ES-I3 (cell line): ENCODE measurements at regions not wholly inside any gene's neighbourhood (a gene's known extent, or its start where the extent isn't known, plus 50 kb on each side); places are given as distances from the start of the nearest gene placed in this dataset.

ENCODE experiments used
- H3K36me3 ChIP-seq: 2 replicates; pipeline ENCODE4 v1.6.1; 2013; ENCODE audit warnings: mild to moderate bottlenecking, low read length, control low read depth, moderate library complexity; ENCODE audit not compliant: insufficient read depth
- H3K4me1 ChIP-seq: 2 replicates; pipeline ENCODE4 v1.6.1; 2013; ENCODE audit warnings: mild to moderate bottlenecking, control low read depth, low read length; ENCODE audit not compliant: insufficient read depth
- H3K9ac ChIP-seq: 2 replicates; pipeline ENCODE4 v1.6.1; 2013; ENCODE audit warnings: low read depth, mild to moderate bottlenecking, low read length, moderate library complexity
- H3K9me3 ChIP-seq: 2 replicates; pipeline ENCODE4 v1.6.1; 2013; ENCODE audit warnings: mild to moderate bottlenecking, low read length, moderate library complexity; ENCODE audit not compliant: control insufficient read depth, insufficient read depth

- peak overlapping the region; percentile 38; the same call in 1 of the 2 replicates for H3K9ac ChIP-seq
- no peaks in the 10 kb centered on the region for H3K9me3 ChIP-seq
- H3K36me3 ChIP-seq = no peaks in the 10 kb centered on the region
- H3K4me1 ChIP-seq = peaks cover 22% of the 10 kb centered on the region
Measured at GRCh38 chr2:120867290-120868241, 131.9 kb downstream of the GLI2 start.

- no peaks in the 10 kb centered on the region for H3K9me3 ChIP-seq
- H3K36me3 ChIP-seq = no peaks in the 10 kb centered on the region
- peaks cover 22% of the 10 kb centered on the region for H3K4me1 ChIP-seq
- H3K9ac ChIP-seq = no peak overlapping the region
Measured at GRCh38 chr2:120868366-120868765, 132.7 kb downstream of the GLI2 start.

DNA sequence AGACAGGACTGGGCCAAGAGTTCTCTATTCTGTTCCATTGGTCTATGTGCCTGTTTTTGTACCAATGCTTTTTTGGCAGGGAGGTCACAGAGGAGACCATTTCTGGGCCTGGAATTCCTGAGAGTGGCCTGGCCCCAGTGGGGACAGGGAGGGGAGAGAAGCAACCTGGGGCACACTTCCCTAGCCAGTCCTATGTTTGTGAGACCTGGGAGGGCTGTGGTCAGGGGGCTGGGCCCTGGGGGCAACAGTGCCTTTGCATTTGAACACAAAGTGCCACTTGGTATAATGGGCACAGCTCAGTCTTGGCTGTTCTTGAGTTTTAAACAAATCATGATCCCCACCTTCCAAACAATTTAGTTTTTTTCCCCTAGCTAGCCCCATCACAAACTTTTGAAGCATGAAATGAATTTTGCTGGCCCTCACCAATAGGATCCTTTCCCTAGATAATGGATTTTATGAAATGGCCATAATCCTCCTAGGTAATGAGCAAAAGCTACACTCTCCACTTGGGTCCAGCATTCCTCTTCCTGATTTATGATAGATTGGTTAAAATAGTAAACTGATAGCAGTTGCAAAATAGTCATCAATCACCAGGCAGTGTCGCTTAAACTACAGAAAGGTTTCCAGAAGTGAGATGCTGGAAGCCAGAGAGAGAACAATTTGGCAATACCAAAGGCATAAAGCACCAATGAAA, 133.5 kb downstream of the GLI2 start:
- Histone ChIP-seq H3K9me3 (no peaks in the 10 kb centered on the region), H3K4me1 (peaks cover 22% of the 10 kb centered on the region), H3K36me3 (no peaks in the 10 kb centered on the region), H3K9ac (no peak overlapping the region)

GRCh38 chr2:120869730-120870466, 134.2 kb downstream of the GLI2 start:
- Histone ChIP-seq H3K9me3 (no peaks in the 10 kb centered on the region), H3K4me1 (peaks cover 22% of the 10 kb centered on the region), H3K36me3 (no peaks in the 10 kb centered on the region), H3K9ac (no peak overlapping the region)

GRCh38 chr2:120870467-120870788, 134.8 kb downstream of the GLI2 start:
- no peaks in the 10 kb centered on the region for H3K36me3 ChIP-seq
- no peaks in the 10 kb centered on the region for H3K9me3 ChIP-seq
- no peak overlapping the region for H3K9ac ChIP-seq
- peaks cover 22% of the 10 kb centered on the region for H3K4me1 ChIP-seq

GRCh38 chr2:120871016-120871635, 135.5 kb downstream of the GLI2 start:
- peaks cover 20% of the 10 kb centered on the region for H3K4me1 ChIP-seq

GRCh38 chr2:120871881-120872620, 136.4 kb downstream of the GLI2 start:
- no peaks in the 10 kb centered on the region for H3K9me3 ChIP-seq
- no peak overlapping the region for H3K9ac ChIP-seq
- no peaks in the 10 kb centered on the region for H3K36me3 ChIP-seq
- H3K4me1 ChIP-seq = peaks cover 13% of the 10 kb centered on the region

More at GRCh38 chr2:120871016-120871635, 135.5 kb downstream of the GLI2 start:
- H3K9me3 ChIP-seq = no peaks in the 10 kb centered on the region
- no peak overlapping the region for H3K9ac ChIP-seq
- H3K36me3 ChIP-seq = no peaks in the 10 kb centered on the region

DNA sequence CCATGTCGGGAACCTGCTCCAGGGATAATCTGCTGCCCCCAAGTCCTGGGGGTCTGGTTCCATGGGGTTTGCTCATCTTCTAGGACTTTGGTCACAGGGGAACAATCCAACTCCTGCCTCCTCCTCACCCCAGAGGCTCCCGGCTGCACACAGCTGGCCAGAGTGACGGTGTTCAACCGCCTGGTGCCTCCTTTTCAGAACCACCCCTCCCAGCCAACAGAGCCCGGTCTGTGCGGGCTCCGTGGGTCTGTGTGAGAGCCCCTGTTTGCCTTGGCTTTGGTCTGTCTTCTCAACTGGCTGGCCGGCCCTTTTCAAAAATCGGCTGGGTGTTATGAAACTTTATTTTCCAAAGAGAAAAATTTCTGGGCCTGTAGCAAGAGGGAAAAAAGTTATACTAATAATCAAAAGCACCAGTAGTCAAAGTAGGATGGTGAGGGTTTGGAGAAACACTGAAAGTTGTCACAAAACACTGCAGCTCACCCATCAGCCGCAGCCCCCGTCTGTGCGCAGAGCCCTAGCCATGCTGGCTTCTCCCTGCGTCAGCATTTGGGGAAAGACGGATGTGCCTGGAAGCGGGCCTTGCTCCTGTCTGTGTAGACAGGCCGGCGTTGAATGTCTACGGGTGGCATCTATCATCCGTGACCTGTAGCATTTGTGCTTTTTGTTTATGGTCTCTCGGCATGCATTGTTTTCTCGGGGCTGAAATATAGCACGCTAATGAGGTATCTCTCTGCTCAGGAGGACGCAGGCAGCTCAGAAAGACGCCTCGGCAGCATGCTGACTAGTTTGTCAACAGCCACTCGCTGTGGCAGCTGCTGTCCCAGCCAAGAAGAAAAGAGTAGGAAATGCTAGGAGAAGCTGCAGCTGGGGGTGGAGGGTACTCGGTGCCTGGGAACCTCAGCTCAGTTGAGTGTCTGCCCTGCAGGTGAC, 138.6 kb downstream of the GLI2 start:
- Histone ChIP-seq H3K36me3 (no peaks in the 10 kb centered on the region), H3K4me1 (no peaks in the 10 kb centered on the region; the same call in none of the 2 replicates), H3K9me3 (no peaks in the 10 kb centered on the region), H3K9ac (no peak overlapping the region)

- peaks cover 5% of the 10 kb centered on the region for H3K4me1 ChIP-seq
- no peaks in the 10 kb centered on the region for H3K36me3 ChIP-seq
- H3K9me3 ChIP-seq = no peaks in the 10 kb centered on the region
- no peak overlapping the region for H3K9ac ChIP-seq
Measured at GRCh38 chr2:120874888-120875275, 139.2 kb downstream of the GLI2 start.

DNA sequence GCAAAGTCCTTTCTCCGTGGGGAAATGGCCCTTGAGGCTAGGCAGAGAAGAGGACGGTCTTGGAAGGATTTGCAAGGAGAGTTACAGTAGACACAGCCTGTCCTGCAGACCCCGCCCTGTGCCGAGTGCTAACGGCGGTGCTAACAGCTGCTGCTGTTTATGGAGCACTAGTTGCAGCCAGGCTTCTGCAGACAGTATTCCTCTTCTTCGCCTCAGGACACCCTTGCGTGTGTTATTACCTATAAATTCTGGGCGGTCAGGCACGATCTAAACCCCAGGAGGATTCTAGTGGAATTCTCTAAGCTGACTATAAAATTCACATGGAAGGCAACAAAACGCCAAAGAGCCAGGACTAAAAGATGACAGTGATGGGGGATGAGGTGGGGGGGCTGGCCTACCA, 139.8 kb downstream of the GLI2 start:
- H3K4me1 ChIP-seq = peaks cover 5% of the 10 kb centered on the region
- H3K36me3 ChIP-seq = no peaks in the 10 kb centered on the region
- H3K9me3 ChIP-seq = no peaks in the 10 kb centered on the region
- H3K9ac ChIP-seq = no peak overlapping the region

- Histone ChIP-seq H3K4me1 (peaks cover 5% of the 10 kb centered on the region), H3K36me3 (no peaks in the 10 kb centered on the region), H3K9me3 (no peaks in the 10 kb centered on the region), H3K9ac (no peak overlapping the region)
Measured at GRCh38 chr2:120876526-120877280, 141.0 kb downstream of the GLI2 start.

DNA sequence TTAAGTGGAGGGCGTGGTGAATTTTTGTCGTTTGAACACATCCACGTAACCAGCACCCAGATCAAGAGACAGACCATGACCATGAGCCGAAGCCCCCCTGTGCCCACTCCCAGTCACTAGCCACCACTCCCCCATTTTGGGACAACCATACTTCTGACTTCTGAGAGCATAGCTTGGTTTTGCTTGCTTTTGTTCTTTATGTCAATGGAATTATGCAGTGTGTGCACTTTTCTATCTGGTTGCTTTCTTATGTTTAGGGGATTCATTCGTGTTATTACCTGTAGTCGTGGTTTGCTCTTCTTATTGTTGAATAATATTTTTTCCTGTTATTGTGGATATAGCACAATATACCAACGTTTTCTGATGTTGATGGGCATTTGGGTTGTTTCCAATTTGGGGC, 141.7 kb downstream of the GLI2 start:
- no peaks in the 10 kb centered on the region for H3K9me3 ChIP-seq
- peaks cover 5% of the 10 kb centered on the region for H3K4me1 ChIP-seq
- H3K36me3 ChIP-seq = no peaks in the 10 kb centered on the region
- no peak overlapping the region for H3K9ac ChIP-seq
